Fibroblast of lung (primary cell): ENCODE measurements at regions not wholly inside any gene's neighbourhood (a gene's known extent, or its start where the extent isn't known, plus 50 kb on each side); places are given as distances from the start of the nearest gene placed in this dataset.

Experiments used
- DNase-seq, 2 donors: peaks; one replicate each; pipeline versions ENCODE4 v3.0.0 to v3.0.0-alpha.2; 2010; ENCODE audit warnings: low read depth in 2 of 2
- H2AFZ ChIP-seq: 2 replicates; pipeline ENCODE4 v1.5.1; 2012; ENCODE audit warnings: low read length, control low read depth, inconsistent platforms
- H3K27ac ChIP-seq: 2 replicates; pipeline ENCODE4 v1.5.1; 2011; ENCODE audit warnings: low read length, control low read depth; ENCODE audit not compliant: insufficient read depth
- H3K27me3 ChIP-seq: 2 replicates; pipeline ENCODE4 v1.5.1; 2011; ENCODE audit warnings: mild to moderate bottlenecking, low read length; ENCODE audit not compliant: control insufficient read depth, insufficient read depth
- H3K36me3 ChIP-seq: 2 replicates; pipeline ENCODE4 v1.5.1; 2011; ENCODE audit warnings: low read length; ENCODE audit not compliant: control insufficient read depth, insufficient read depth
- H3K4me1 ChIP-seq: 2 replicates; pipeline ENCODE4 v1.5.1; 2011; ENCODE audit warnings: low read length; ENCODE audit not compliant: control insufficient read depth, insufficient read depth; ENCODE audit errors: extremely low read depth
- H3K4me2 ChIP-seq: 2 replicates; pipeline ENCODE4 v1.5.1; 2011; ENCODE audit warnings: low read length, control low read depth; ENCODE audit not compliant: insufficient read depth; ENCODE audit errors: extremely low read depth
- H3K4me3 ChIP-seq, 4 experiments: fragments of 200-600 bp in 1 of 4; sonication (generic) in 1 of 4; replicated peaks in 1 of 4; 2 replicates each; pipeline ENCODE4 v1.5.1; 2011 to 2016; ENCODE audit warnings: low read length in 4 of 4, low read depth in 3 of 4, mild to moderate bottlenecking in 3 of 4, control low read depth in 2 of 4, inconsistent platforms in 1 of 4, mixed read lengths in 1 of 4; ENCODE audit not compliant: insufficient read depth in 1 of 4; ENCODE audit errors: control extremely low read depth in 1 of 4
- H3K79me2 ChIP-seq: 2 replicates; pipeline ENCODE4 v1.5.1; 2012; ENCODE audit warnings: mild to moderate bottlenecking, low read length, inconsistent platforms; ENCODE audit not compliant: control insufficient read depth, insufficient read depth
- H3K9ac ChIP-seq: 2 replicates; pipeline ENCODE4 v1.5.1; 2011; ENCODE audit warnings: mild to moderate bottlenecking, low read length, control low read depth; ENCODE audit not compliant: insufficient read depth
- H3K9me3 ChIP-seq: 2 replicates; pipeline ENCODE4 v1.5.1; 2012; ENCODE audit warnings: low read depth, low read length; ENCODE audit not compliant: control insufficient read depth, insufficient read depth
- H4K20me1 ChIP-seq: 2 replicates; pipeline ENCODE4 v1.5.1; 2011; ENCODE audit warnings: low read length; ENCODE audit not compliant: control insufficient read depth, insufficient read depth; ENCODE audit errors: extremely low read depth
- EZH2 ChIP-seq: IDR thresholded peaks from 2 replicates; pipeline ENCODE4 v1.5.1; 2012; ENCODE audit warnings: low read length, control low read depth, mild to moderate bottlenecking; ENCODE audit errors: missing control alignments
- TF ChIP-seq, protein P1 (sequence below), 2 donors: IDR thresholded peaks in 1 of 2; conservative IDR thresholded peaks in 1 of 2; 1 replicate in 1 of 2; 2 replicates in 1 of 2; pipeline ENCODE4 v1.5.1; 2011 to 2012; ENCODE audit warnings: low read length in 2 of 2, control low read depth in 1 of 2, inconsistent platforms in 1 of 2, low read depth in 1 of 2, mild to moderate bottlenecking in 1 of 2

DNA sequence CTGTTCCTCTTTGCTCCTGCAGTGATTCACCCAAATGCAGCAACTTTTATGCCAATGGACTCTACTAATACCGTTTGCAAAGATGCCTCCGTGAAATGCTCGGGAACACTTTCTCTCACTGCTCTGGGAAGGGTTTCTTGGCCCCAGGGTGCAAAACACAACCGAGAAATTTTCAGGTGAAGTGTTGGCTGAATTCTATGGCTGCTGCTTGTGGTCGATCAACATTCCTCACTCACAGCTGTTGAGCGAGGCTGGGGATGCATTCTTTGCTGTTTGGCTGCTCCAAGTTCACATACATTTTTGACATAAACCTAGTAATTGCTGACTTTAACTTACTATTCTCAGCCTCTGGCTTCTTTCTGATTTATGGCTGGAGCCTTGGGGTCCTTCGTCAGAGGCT is 342.0 kb upstream of the CHD6 start:
- Histone ChIP-seq H3K27me3 (no peaks in the 10 kb centered on the region), H3K9me3 (no peaks in the 10 kb centered on the region), H3K9ac (no peak overlapping the region), H3K27ac (no peak overlapping the region), H3K36me3 (no peaks in the 10 kb centered on the region), H2AFZ (no peak overlapping the region), H3K4me1 (no peaks in the 10 kb centered on the region), H3K79me2 (no peaks in the 10 kb centered on the region), H3K4me2 (no peak overlapping the region), H4K20me1 (no peaks in the 10 kb centered on the region), H3K4me3 (no peak overlapping the region)
- TF ChIP-seq, protein P1, sequence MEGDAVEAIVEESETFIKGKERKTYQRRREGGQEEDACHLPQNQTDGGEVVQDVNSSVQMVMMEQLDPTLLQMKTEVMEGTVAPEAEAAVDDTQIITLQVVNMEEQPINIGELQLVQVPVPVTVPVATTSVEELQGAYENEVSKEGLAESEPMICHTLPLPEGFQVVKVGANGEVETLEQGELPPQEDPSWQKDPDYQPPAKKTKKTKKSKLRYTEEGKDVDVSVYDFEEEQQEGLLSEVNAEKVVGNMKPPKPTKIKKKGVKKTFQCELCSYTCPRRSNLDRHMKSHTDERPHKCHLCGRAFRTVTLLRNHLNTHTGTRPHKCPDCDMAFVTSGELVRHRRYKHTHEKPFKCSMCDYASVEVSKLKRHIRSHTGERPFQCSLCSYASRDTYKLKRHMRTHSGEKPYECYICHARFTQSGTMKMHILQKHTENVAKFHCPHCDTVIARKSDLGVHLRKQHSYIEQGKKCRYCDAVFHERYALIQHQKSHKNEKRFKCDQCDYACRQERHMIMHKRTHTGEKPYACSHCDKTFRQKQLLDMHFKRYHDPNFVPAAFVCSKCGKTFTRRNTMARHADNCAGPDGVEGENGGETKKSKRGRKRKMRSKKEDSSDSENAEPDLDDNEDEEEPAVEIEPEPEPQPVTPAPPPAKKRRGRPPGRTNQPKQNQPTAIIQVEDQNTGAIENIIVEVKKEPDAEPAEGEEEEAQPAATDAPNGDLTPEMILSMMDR (conservative IDR thresholded peaks at IDR 0.05 in 1 of 2, IDR thresholded peaks at IDR 0.05 in 1 of 2; ENCODE audit: low read depth in 1 of 2, low read length in 2 of 2) = no peak
- TF ChIP-seq EZH2 = no peak
- no peak for DNase-seq

- Histone ChIP-seq H3K27ac (no peak overlapping the region), H3K9me3 (no peaks in the 10 kb centered on the region), H3K79me2 (no peaks in the 10 kb centered on the region), H3K27me3 (no peaks in the 10 kb centered on the region), H4K20me1 (no peaks in the 10 kb centered on the region), H3K4me3 (no peak overlapping the region), H2AFZ (no peak overlapping the region), H3K36me3 (no peaks in the 10 kb centered on the region), H3K4me2 (no peak overlapping the region), H3K9ac (no peak overlapping the region), H3K4me1 (no peaks in the 10 kb centered on the region)
- TF ChIP-seq, protein P1 (conservative IDR thresholded peaks at IDR 0.05 in 1 of 2, IDR thresholded peaks at IDR 0.05 in 1 of 2; ENCODE audit: low read depth in 1 of 2, low read length in 2 of 2) = no peak
- no peak for TF ChIP-seq EZH2
- DNase-seq = no peak
Observed at GRCh38 chr20:41958391-41958790, 340.2 kb upstream of the CHD6 start.

DNA sequence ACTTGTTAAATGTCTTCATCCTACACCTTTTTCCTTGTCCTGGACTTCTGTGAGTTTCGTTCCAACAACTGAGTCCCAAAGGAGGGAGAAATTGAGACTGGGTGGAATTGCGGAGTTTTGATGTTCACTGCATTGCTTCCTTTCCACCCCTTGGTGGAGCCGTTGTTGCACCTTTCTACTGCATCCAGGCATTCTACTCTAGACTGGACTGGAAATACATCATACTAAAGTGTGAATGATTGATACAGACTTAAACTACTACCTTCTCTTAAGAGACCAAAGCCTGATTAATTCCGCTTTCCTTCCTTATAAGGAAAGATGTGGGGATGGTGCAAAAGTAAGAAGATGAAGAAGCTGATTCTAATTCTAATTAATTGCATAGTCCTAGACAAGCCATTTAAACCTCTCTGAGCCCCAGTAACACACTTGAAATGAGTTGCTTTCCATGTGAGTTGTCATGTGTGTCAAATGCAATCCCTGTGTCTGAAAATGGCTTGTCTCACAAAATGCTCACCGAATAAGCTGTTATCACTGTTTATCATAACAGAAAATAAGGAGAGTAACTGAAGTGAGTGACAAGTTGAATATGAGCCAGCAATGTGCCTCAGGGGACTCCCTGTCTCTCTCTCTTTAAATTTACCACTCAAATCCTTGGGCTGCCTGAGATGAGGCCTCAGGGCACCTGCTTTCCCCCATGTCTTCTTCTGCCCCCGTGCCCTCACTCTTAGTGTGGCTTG is 338.3 kb upstream of the CHD6 start:
- no peak overlapping the region for H3K4me3 ChIP-seq
- H3K79me2 ChIP-seq = no peaks in the 10 kb centered on the region
- TF ChIP-seq, protein P1 (conservative IDR thresholded peaks at IDR 0.05 in 1 of 2, IDR thresholded peaks at IDR 0.05 in 1 of 2; ENCODE audit: low read depth in 1 of 2, low read length in 2 of 2) = peak in 1 of 2 donors; percentile 10
- TF ChIP-seq EZH2 = no peak
- no peaks in the 10 kb centered on the region for H3K27me3 ChIP-seq
- H2AFZ ChIP-seq = no peak overlapping the region
- H3K36me3 ChIP-seq = no peaks in the 10 kb centered on the region
- no peak overlapping the region for H3K9ac ChIP-seq
- H3K4me2 ChIP-seq = no peak overlapping the region
- DNase-seq = no peak
- H3K9me3 ChIP-seq = no peaks in the 10 kb centered on the region
- no peak overlapping the region for H3K27ac ChIP-seq
- no peaks in the 10 kb centered on the region for H3K4me1 ChIP-seq
- no peaks in the 10 kb centered on the region for H4K20me1 ChIP-seq
